ENCODE measurements at regions not wholly inside any gene's neighbourhood (a gene's known extent, or its start where the extent isn't known, plus 50 kb on each side); places are given as distances from the start of the nearest gene placed in this dataset.
"Not testable (repeated sequence)": the region's sequence is repeated elsewhere in the genome, so short reads cannot be mapped to it uniquely, and the experiment has no call there.

DNA sequence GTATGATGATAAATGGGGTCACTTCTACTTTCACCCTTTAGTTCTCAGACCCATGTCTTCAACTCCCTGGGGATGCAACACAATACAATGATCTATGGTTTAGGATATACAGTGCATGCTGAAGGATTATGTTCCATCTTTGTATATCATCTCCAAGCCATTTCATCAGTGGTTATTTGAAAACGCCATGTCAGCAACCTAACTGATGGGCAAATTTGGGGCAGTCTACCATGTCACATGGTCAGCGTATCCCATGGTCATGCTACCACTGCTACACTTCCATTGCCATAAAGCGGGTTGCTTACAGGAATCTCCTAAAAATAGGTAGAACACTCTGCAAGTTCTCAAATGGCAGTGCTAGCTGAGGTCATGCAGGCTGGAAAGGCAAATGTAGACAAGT lies 236.5 kb upstream of the ISX start:
- in situ Hi-C loops (cut with MboI; ENCODE audit: low pct_unique_long_range_greater_than_20kb in 2 of 9, low sequenced_read_pairs in 9 of 9, unreplicated experiment in 9 of 9), result no loop called here
- no peak overlapping the region for H3K4me3 ChIP-seq
- no peak for ATAC-seq (replicated peaks in 6 of 8)
- peaks cover 16 to 24% of the 10 kb centered on the region in 2 donors for H3K4me1 ChIP-seq (replicated peaks in 1 of 2)
- 0 to 96% (median 40%) methylated on average over 1 to 3 of the region's 3 CpGs; no CpG with 5 or more reads in 3 of the 10 experiments for WGBS, 10 experiments
- H3K27ac ChIP-seq, result no peak overlapping the region

DNA sequence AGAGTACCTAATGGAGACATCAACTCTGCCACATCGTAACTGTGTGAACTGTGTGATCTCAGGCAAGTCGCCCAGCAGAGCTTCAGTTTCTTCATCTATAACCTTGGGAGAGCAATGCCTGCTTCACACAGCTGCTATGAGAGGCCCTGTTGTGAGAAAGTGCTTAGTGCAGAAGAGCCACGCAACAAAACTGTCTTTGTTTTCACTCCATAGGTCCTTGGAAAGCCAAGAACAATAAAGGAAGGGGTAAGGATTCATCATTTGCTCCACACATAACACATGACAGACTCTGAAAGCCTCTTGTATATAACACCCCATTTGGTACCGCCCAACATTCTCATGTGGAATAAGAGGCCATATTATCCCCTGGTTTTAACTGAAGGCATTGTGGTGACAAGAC lies 231.9 kb upstream of the ISX start:
- peak in 5 of 8 experiments; percentile 65 to 96 (median 95) for ATAC-seq (replicated peaks in 6 of 8)
- 0 to 33% (median 21%) methylated on average over 1 to 4 of the region's 4 CpGs; no CpG with 5 or more reads in 1 of the 10 experiments for WGBS, 10 experiments
- Histone ChIP-seq H3K27ac (peak overlapping the region in 1 of 2 donors; percentile 49), H3K4me1 (replicated peaks in 1 of 2) (peaks cover 18 to 21% of the 10 kb centered on the region in 2 donors), H3K4me3 (no peak overlapping the region)
- in situ Hi-C loops (cut with MboI; ENCODE audit: low pct_unique_long_range_greater_than_20kb in 2 of 9, low sequenced_read_pairs in 9 of 9, unreplicated experiment in 9 of 9), result no loop called here

DNA sequence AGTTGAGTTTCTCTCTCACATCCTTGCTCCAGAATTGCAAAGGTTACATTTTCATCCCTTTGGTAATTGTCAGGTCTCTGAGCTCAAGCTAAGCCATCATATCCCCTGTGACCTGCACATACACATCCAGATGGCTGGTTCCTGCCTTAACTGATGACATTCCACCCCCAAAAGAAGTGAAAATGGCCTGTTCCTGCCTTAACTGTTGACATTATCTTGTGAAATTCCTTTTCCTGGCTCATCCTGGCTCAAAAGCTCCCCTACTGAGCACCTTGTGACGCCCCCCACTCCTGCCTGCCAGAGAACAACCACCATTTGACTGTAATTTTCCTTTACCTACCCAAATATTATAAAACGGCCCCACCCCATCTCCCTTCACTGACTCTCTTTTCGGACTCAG lies 231.4 kb upstream of the ISX start:
- H3K27ac ChIP-seq; in situ Hi-C loops (cut with MboI; ENCODE audit: low pct_unique_long_range_greater_than_20kb in 2 of 9, low sequenced_read_pairs in 9 of 9, unreplicated experiment in 9 of 9); H3K4me3 ChIP-seq: not testable (repeated sequence)
- H3K4me1 ChIP-seq (replicated peaks in 1 of 2), result peaks cover 18 to 21% of the 10 kb centered on the region in 2 donors
- 20 to 100% (median 52%) methylated on average over 1 to 3 of the region's 3 CpGs; no CpG with 5 or more reads in 2 of the 10 experiments for WGBS, 10 experiments
- peak in 2 of 8 experiments; percentile 10 to 13 for ATAC-seq (replicated peaks in 6 of 8)

DNA sequence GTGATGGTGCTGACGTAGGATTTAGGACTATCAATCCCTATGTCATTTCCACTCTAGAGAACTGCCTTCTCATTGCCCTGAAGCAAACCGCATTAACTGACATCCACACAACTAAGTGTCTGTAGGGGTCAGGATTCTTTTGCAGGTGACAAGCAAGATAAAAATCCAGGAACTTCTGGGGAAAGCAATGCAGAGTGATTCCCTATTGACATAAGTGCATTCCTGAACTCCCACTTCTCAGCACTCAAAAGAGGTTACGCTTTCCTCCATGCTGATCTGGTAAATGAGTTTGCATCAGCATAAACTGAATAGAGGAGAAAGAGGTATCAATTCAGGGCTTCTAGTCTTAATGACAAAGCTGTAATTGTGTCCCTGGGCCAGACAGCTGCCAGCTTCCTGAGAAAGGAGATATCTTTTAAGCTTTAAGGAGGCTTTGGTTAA lies 224.6 kb upstream of the ISX start:
- Histone ChIP-seq H3K4me1 (replicated peaks in 1 of 2) (peaks cover 15 to 17% of the 10 kb centered on the region in 2 donors), H3K27ac (peak overlapping the region in 1 of 2 donors; percentile 61), H3K4me3 (no peak overlapping the region)
- 0 to 43% (median 25%) methylated on average over 1 to 3 of the region's 3 CpGs; no CpG with 5 or more reads in 3 of the 10 experiments for WGBS, 10 experiments
- ATAC-seq (replicated peaks in 6 of 8), result peak in 5 of 8 experiments; percentile 22 to 79 (median 58)
- in situ Hi-C loops (cut with MboI; ENCODE audit: low pct_unique_long_range_greater_than_20kb in 2 of 9, low sequenced_read_pairs in 9 of 9, unreplicated experiment in 9 of 9), result no loop called here

DNA sequence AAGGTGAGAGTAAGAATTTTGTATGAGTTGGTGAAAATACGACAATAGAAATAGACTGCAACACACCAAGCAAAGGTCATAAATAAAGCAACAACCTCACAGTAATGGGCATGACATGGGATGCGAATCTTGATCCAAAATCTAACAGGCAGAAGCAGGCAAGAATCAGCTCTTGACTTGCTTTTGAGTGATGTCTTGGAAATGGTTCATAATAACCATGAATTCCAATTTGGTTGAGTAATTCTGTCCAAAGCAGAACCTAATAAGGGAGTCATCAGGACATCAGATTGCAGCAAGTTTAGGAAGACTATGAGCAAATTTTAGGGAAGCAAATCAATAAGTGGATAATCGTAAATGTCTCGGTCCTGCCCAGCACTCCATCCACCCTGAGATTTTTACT lies 224.0 kb upstream of the ISX start:
- peaks cover 15 to 17% of the 10 kb centered on the region in 2 donors for H3K4me1 ChIP-seq (replicated peaks in 1 of 2)
- WGBS, 10 experiments, result 3 to 80% (median 44%) methylated on average over 1 to 4 of the region's 4 CpGs; no CpG with 5 or more reads in 2 of the 10 experiments
- ATAC-seq (replicated peaks in 6 of 8), result no peak
- H3K27ac ChIP-seq, result peak overlapping the region in 1 of 2 donors; percentile 61
- H3K4me3 ChIP-seq, result no peak overlapping the region
- in situ Hi-C loops (cut with MboI; ENCODE audit: low pct_unique_long_range_greater_than_20kb in 2 of 9, low sequenced_read_pairs in 9 of 9, unreplicated experiment in 9 of 9), result no loop called here

DNA sequence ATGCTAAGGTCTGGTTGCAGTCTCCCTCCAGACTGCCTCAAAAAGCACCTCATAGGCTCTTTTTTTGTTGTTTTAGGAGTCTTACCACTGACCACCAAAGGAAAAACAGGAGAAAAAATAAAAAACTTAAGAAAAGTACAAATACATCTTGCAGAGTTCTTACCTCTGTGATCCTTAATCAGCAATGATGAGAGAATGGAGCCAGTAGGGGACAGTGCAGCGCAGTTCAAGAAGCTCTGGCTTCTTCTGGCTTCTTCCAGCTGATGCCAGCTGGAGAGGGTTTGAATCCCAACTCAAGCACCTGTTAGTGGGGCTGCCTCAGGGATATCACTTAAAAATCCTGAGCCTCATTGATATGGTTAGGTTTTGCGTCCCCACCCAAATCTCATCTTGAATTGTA lies 223.3 kb upstream of the ISX start:
- H3K4me3 ChIP-seq, result no peak overlapping the region
- no peak overlapping the region for H3K27ac ChIP-seq
- ATAC-seq (replicated peaks in 6 of 8), result no peak
- peaks cover 13 to 17% of the 10 kb centered on the region in 2 donors for H3K4me1 ChIP-seq (replicated peaks in 1 of 2)
- WGBS, 10 experiments, result 7 to 100% (median 92%) methylated on average over 1 to 2 of the region's 2 CpGs; no CpG with 5 or more reads in 3 of the 10 experiments
- in situ Hi-C loops (cut with MboI; ENCODE audit: low pct_unique_long_range_greater_than_20kb in 2 of 9, low sequenced_read_pairs in 9 of 9, unreplicated experiment in 9 of 9), result no loop called here

DNA sequence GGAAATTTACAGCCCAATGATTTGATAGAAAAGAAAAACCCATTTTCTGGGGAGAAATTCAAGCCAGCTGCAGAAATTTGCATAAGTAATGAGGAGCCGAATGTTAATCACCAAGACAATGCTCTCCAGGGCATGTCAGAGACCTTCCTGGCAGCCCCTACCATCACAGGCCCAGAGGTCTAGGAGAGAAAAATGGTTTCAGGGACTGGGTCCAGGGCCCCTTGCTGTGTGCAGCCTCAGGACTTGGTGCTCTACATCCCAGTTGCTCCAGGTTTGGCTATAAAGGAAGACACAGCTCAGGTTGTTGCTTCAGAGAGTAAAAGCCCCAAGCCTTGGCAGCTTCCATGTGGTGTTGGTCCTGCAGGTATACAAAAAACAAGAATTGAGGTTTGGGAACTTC lies 222.2 kb upstream of the ISX start:
- in situ Hi-C loops (cut with MboI; ENCODE audit: low pct_unique_long_range_greater_than_20kb in 2 of 9, low sequenced_read_pairs in 9 of 9, unreplicated experiment in 9 of 9); H3K4me3 ChIP-seq; ATAC-seq (replicated peaks in 6 of 8); H3K27ac ChIP-seq: not testable (repeated sequence)
- H3K4me1 ChIP-seq (replicated peaks in 1 of 2), result peaks cover 13 to 17% of the 10 kb centered on the region in 2 donors
- WGBS, 10 experiments, result 0 to 100% (median 33%) methylated on average over 1 of the region's 1 CpG; no CpG with 5 or more reads in 3 of the 10 experiments

DNA sequence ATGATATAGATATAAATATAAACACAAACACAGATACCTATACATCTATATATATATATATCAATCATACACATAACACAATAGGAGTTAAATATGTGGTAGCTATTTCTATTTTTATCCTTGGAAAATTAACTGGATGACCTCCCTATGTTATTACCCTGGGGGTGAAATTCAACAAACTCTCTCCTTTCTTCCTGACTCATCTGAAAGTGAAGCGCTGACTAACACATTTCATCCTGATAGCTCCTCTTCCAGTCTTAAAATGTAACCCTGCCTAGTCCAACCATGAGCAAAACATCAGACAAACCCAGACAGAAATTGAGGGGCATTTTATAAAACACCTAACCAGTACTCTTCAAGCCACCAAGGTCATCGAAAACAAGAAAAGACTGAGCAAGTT lies 220.6 kb upstream of the ISX start:
- in situ Hi-C loops (cut with MboI; ENCODE audit: low pct_unique_long_range_greater_than_20kb in 2 of 9, low sequenced_read_pairs in 9 of 9, unreplicated experiment in 9 of 9), result no loop called here
- Histone ChIP-seq H3K4me1 (replicated peaks in 1 of 2) (peaks cover 13 to 17% of the 10 kb centered on the region in 2 donors), H3K4me3 (no peak overlapping the region), H3K27ac (no peak overlapping the region)
- ATAC-seq (replicated peaks in 6 of 8), result no peak
- 31 to 100% (median 95%) methylated on average over 1 to 2 of the region's 2 CpGs; no CpG with 5 or more reads in 5 of the 10 experiments for WGBS, 10 experiments

DNA sequence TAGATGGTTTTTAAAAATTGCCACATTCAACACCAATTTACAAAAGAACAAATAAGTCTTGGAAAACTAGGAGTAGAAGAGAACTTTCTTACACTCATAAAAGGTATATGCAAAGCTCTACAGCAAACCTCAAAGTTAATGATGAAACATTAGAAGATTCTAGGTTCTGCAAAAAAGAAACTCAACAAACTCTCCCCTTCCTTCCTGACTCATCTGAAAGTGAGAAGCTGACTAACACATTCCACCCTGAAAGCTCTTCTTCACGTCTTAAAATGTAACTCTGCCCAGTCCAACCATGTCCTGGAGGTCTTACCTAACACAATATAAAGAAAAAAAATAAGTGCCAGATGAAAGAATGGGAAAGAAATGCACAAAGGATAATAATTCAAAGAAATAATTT lies 218.9 kb upstream of the ISX start:
- 0 to 100% (median 13%) methylated on average over 1 of the region's 1 CpG; no CpG with 5 or more reads in 4 of the 10 experiments for WGBS, 10 experiments
- H3K27ac ChIP-seq, result no peak overlapping the region
- no peak for ATAC-seq (replicated peaks in 6 of 8)
- H3K4me3 ChIP-seq, result no peak overlapping the region
- H3K4me1 ChIP-seq (replicated peaks in 1 of 2), result peaks cover 4 to 8% of the 10 kb centered on the region in 2 donors
- in situ Hi-C loops (cut with MboI; ENCODE audit: low pct_unique_long_range_greater_than_20kb in 2 of 9, low sequenced_read_pairs in 9 of 9, unreplicated experiment in 9 of 9), result no loop called here

DNA sequence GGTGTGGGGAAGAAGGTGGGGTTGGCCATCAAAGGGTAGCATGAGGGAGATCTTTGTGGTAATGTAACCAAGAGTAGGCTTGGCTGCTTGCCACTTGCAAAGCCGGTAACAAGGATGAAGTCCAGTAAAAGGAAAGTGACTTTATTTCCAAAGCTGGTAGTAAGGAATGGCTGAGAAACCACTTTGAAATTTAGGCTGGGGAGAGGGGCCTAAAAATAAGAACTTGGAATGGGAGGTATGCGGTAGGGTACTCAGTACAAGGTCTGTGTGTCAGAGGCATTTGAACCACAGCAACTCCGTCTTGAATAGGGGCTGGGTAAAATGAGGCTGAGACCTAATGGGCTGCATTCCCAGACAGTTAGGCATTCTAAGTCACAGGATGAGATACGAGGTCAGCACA lies 216.0 kb upstream of the ISX start:
- Histone ChIP-seq H3K4me3 (no peak overlapping the region), H3K4me1 (replicated peaks in 1 of 2) (peaks cover 6 to 15% of the 10 kb centered on the region in 2 donors), H3K27ac (no peak overlapping the region)
- WGBS, 10 experiments, result 0 to 100% (median 71%) methylated on average over 1 to 4 of the region's 4 CpGs; no CpG with 5 or more reads in 1 of the 10 experiments
- ATAC-seq (replicated peaks in 6 of 8), result no peak
- in situ Hi-C loops (cut with MboI; ENCODE audit: low pct_unique_long_range_greater_than_20kb in 2 of 9, low sequenced_read_pairs in 9 of 9, unreplicated experiment in 9 of 9), result no loop called here

DNA sequence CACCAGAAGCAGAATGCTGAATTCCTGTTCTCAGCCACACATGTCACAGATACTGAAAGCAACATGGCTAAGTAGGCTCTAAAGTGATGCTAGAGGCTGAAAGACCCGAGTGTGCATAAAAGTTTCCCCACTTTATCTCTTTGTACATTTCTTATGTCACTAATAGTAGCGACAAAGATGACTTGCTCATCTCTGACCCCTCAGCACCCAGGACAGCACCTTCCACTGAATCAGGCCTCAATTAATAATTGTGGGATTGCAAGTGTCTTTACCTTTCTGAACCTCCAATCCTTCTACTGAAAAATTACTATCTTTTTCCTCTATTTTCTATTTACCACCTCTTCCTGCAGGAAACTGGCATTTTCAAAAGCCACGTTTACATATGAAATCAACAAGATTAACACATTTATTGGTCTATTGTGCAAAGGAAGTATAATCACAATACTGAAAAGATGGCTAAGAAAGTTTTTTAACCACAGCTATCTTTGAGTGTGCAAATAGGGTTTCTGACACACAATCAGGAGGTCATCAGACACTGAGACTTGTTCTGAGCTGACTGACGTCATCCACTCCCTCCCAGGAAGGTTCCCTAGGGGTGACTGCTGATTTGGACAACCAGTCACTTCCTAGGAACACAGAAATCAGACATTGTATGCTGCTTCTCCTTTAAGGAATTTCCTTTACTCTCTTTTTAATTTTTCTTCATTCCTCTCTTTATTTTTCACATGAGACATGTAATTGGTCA lies 213.9 kb upstream of the ISX start:
- peak in 5 of 8 experiments; percentile 71 to 97 (median 84) for ATAC-seq (replicated peaks in 6 of 8)
- 0 to 62% (median 39%) methylated on average over 1 to 4 of the region's 4 CpGs for WGBS, 10 experiments

DNA sequence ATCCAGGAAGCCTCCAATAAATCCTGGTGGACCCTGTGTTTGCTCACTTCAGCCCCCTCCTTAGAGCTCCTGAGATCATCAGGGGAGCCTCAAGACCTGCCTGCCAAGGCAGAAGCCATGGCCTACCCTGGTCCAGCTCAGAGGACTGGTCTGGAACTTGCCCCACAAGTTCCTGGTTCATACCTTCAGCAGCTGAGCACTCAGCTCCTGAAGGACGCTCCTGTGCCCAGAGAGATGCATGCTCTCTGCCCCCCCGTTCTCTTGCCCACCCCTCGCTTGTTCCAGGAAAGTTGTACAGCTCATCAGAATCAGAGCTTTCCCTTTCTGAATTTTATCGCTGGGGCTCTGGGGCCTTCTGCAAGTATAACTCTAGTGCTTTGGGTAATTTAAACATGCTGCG lies 210.5 kb upstream of the ISX start:
- ATAC-seq (replicated peaks in 6 of 8), result no peak
- 4 to 100% (median 86%) methylated on average over 1 to 3 of the region's 5 CpGs; no CpG with 5 or more reads in 2 of the 10 experiments for WGBS, 10 experiments
- Histone ChIP-seq H3K4me1 (replicated peaks in 1 of 2) (peaks cover 6 to 15% of the 10 kb centered on the region in 2 donors), H3K27ac (no peak overlapping the region), H3K4me3 (no peak overlapping the region)
- in situ Hi-C loops (cut with MboI; ENCODE audit: low pct_unique_long_range_greater_than_20kb in 2 of 9, low sequenced_read_pairs in 9 of 9, unreplicated experiment in 9 of 9), result no loop called here

More for the DNA sequence above, 213.9 kb upstream of the ISX start:
- Histone ChIP-seq H3K4me3 (no peak overlapping the region), H3K27ac (peak overlapping the region in 1 of 2 donors; percentile 53), H3K4me1 (replicated peaks in 1 of 2) (peaks cover 6 to 15% of the 10 kb centered on the region in 2 donors)
- in situ Hi-C loops (cut with MboI; ENCODE audit: low pct_unique_long_range_greater_than_20kb in 2 of 9, low sequenced_read_pairs in 9 of 9, unreplicated experiment in 9 of 9), result no loop called here

DNA sequence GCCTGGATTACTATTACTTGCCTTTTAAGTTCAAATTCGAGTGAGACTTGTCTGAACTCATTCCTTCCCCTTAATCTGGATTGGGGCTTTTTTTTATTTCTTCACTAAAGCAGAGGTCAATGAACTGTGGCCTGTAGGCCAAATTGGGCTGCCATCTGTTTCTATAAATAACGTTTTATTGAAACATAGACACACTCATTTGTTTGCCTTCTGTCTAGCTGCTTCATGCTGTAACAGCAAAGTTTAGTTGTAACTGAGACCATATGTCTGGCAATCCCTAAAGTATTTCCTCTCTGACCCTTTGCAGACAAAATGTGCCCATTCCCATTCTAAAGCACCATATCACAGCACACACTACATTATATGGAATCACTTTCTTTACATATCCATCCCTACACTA lies 207.9 kb upstream of the ISX start:
- ATAC-seq (replicated peaks in 6 of 8), result no peak
- no peak overlapping the region for H3K4me3 ChIP-seq
- in situ Hi-C loops (cut with MboI; ENCODE audit: low pct_unique_long_range_greater_than_20kb in 2 of 9, low sequenced_read_pairs in 9 of 9, unreplicated experiment in 9 of 9), result no loop called here
- peaks cover 0 to under 1% of the 10 kb centered on the region in 2 donors for H3K4me1 ChIP-seq (replicated peaks in 1 of 2)
- 0 to 79% (median 33%) methylated on average over 1 to 2 of the region's 2 CpGs; no CpG with 5 or more reads in 2 of the 10 experiments for WGBS, 10 experiments
- no peak overlapping the region for H3K27ac ChIP-seq
